Activated B cell treated with CpG ODN at 0.5 μM for 24 hours (primary cell): ENCODE measurements at regions not wholly inside any gene's neighbourhood (a gene's known extent, or its start where the extent isn't known, plus 50 kb on each side); places are given as distances from the start of the nearest gene placed in this dataset.

Experiments used
- ATAC-seq: fragments of 200-7000 bp; cut with Tn5 transposase; one replicate; pipeline ENCODE4 v1.10.0; 2021; ENCODE audit warnings: low read depth, mild to moderate bottlenecking, moderate library complexity
- CTCF ChIA-PET: fragments of 350-600 bp; sonication (Branson Sonifier 250); formaldehyde crosslinking; loops from one replicate; lab custom pipeline; 2021; ENCODE audit warnings: antibody characterized with exemption; lab: Charles Lee
- POLR2A ChIA-PET: fragments of 350-600 bp; sonication (Branson Sonifier 250); formaldehyde crosslinking; loops from one replicate; lab custom pipeline; 2021; ENCODE audit warnings: antibody characterized with exemption; lab: Charles Lee
- DNase-seq: peaks from one replicate; pipeline ENCODE4 v3.0.0; 2022
- H3K27ac Mint-ChIP-seq: one replicate; pipeline ENCODE4 v1.8.0; 2020; ENCODE audit warnings: mixed read lengths
- H3K27me3 Mint-ChIP-seq: one replicate; pipeline ENCODE4 v1.8.0; 2021; ENCODE audit warnings: mixed read lengths
- H3K36me3 Mint-ChIP-seq: one replicate; pipeline ENCODE4 v1.8.0; 2021; ENCODE audit warnings: low read depth, mixed read lengths
- H3K4me1 Mint-ChIP-seq: one replicate; pipeline ENCODE4 v1.8.0; 2021; ENCODE audit warnings: mixed read lengths
- H3K4me3 Mint-ChIP-seq: one replicate; pipeline ENCODE4 v1.8.0; 2020; ENCODE audit warnings: mild to moderate bottlenecking, mixed read lengths
- H3K9me3 Mint-ChIP-seq: one replicate; pipeline ENCODE4 v1.8.0; 2020; ENCODE audit warnings: mixed read lengths
- CTCF ChIP-seq: fragments of 200-600 bp; IDR thresholded peaks from one replicate; pipeline ENCODE4 v1.8.0; 2022; ENCODE audit warnings: antibody characterized with exemption, mild to moderate bottlenecking
- intact Hi-C: fragments of 100-400 bp; cut with micrococcal nuclease; formaldehyde crosslinking; loops from one replicate; pipeline ENCODE4 v1.15.1; 2024

- no peaks in the 10 kb centered on the region for H3K36me3 Mint-ChIP-seq
- H3K27me3 Mint-ChIP-seq = no peaks in the 10 kb centered on the region
- ChIA-PET CTCF (no interaction called here), POLR2A (no interaction called here)
- no peak for ATAC-seq
- no peaks in the 10 kb centered on the region for H3K4me1 Mint-ChIP-seq
- no peak overlapping the region for H3K4me3 Mint-ChIP-seq
- H3K27ac Mint-ChIP-seq = no peak overlapping the region
- intact Hi-C loops = no loop called here
- DNase-seq = no peak
- TF ChIP-seq CTCF = no peak
- H3K9me3 Mint-ChIP-seq = no peaks in the 10 kb centered on the region
Measured at GRCh38 chr1:169003864-169004516, 102.5 kb upstream of the ATP1B1 start.

DNA sequence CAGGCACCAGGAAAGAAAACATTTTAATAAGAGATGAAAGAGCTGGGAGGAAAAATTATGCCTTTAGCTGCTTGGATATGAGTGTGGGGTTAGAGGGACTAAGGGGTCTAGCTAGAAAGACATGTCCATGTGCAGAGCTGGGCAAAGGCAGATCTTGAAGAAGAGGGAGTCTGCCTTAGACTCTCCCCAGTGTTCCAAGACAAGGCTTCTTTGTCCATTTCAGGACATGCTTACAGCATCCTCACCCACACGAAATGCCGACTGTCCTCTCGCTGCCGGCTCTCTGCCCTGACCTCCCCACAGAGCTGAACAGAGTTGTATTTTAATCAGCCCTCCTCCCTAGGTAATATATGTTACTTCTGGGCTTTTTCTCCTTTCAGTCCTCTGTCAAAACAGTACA is 100.7 kb upstream of the ATP1B1 start:
- ATAC-seq = no peak
- intact Hi-C loops = no loop called here
- no peak overlapping the region for H3K4me3 Mint-ChIP-seq
- no peaks in the 10 kb centered on the region for H3K9me3 Mint-ChIP-seq
- no peak for TF ChIP-seq CTCF
- POLR2A ChIA-PET = no interaction called here
- H3K36me3 Mint-ChIP-seq = no peaks in the 10 kb centered on the region
- CTCF ChIA-PET = no interaction called here
- H3K4me1 Mint-ChIP-seq = no peaks in the 10 kb centered on the region
- no peaks in the 10 kb centered on the region for H3K27me3 Mint-ChIP-seq
- no peak for DNase-seq
- H3K27ac Mint-ChIP-seq = no peak overlapping the region

DNA sequence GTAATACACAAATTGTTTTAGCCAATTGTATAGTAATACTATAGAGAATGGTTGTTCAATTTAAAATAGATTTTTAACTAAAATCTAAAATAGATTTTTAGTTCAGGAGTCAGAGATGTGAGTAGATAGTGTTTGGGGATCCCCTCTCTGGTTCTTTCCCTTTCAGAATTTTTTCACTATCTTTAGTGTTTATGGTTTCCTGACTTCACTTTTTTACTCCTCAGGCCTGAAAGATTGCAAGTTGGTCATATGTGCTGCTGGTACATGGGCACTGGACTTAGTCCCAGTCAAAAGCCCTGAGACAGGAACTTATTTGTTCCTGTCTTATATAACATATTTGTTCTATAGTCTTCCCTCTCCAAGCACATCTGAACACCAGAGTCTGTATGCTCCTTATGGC is 96.8 kb upstream of the ATP1B1 start:
- CTCF ChIA-PET = no interaction called here
- H3K36me3 Mint-ChIP-seq = no peaks in the 10 kb centered on the region
- H3K9me3 Mint-ChIP-seq = no peaks in the 10 kb centered on the region
- H3K4me3 Mint-ChIP-seq = no peak overlapping the region
- H3K27ac Mint-ChIP-seq = no peak overlapping the region
- no peak for ATAC-seq
- intact Hi-C loops = no loop called here
- DNase-seq = no peak
- POLR2A ChIA-PET = no interaction called here
- peaks cover 3% of the 10 kb centered on the region for H3K27me3 Mint-ChIP-seq
- TF ChIP-seq CTCF = no peak
- no peaks in the 10 kb centered on the region for H3K4me1 Mint-ChIP-seq

DNA sequence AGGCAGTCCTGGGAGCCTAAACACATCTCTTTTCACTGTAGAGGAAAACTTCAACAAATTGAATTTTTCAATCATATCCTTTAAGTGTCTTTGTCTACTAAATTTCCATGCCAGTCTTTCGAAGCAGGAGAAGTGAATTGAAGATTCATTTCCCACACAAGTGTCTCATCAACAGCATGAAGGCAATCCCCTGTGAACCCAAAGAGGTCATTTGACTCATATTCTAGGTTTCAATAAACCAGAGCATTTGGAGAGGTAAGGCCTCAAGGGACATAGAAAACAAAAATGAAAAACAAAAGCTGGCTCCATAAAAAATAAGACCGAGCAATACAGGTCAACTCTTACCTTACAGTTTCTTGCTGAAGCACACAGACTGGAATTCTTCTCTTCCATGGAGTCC is 94.1 kb upstream of the ATP1B1 start:
- H3K9me3 Mint-ChIP-seq = no peaks in the 10 kb centered on the region
- POLR2A ChIA-PET = no interaction called here
- H3K27me3 Mint-ChIP-seq = peaks cover 5% of the 10 kb centered on the region
- ATAC-seq (no peak), DNase-seq (no peak)
- no peak for TF ChIP-seq CTCF
- intact Hi-C loops = no loop called here
- H3K4me3 Mint-ChIP-seq = no peak overlapping the region
- H3K36me3 Mint-ChIP-seq = no peaks in the 10 kb centered on the region
- no peak overlapping the region for H3K27ac Mint-ChIP-seq
- no peaks in the 10 kb centered on the region for H3K4me1 Mint-ChIP-seq
- CTCF ChIA-PET = no interaction called here

DNA sequence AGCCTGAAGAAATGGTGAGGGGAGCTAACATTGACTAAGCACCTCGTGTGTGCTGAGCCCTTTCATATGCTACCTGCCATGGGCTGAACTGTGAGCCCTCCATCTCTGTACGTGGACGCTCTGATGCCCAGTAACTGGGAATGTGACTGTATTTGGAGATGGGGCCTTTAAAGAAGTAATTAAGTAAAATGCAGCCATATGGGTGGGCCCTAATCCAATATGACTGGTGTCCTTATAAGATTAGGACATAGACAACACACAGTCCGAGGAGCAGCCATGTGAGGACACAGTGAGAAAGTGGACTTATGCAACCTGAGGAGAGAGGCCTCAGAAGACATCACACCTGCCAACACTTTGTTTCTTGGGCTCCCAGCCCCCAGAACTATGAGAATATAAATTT is 92.7 kb upstream of the ATP1B1 start:
- DNase-seq (no peak), ATAC-seq (no peak)
- Mint-ChIP-seq H3K4me3 (no peak overlapping the region), H3K27ac (no peak overlapping the region), H3K4me1 (no peaks in the 10 kb centered on the region), H3K27me3 (peaks cover 5% of the 10 kb centered on the region), H3K9me3 (no peaks in the 10 kb centered on the region), H3K36me3 (no peaks in the 10 kb centered on the region)
- ChIA-PET POLR2A (no interaction called here), CTCF (no interaction called here)
- TF ChIP-seq CTCF = no peak
- intact Hi-C loops = no loop called here
